Mucosa of stomach (tissue), 1 donor: ENCODE measurements at regions not wholly inside any gene's neighbourhood (a gene's known extent, or its start where the extent isn't known, plus 50 kb on each side); places are given as distances from the start of the nearest gene placed in this dataset.
"Not testable (repeated sequence)": the region's sequence is repeated elsewhere in the genome, so short reads cannot be mapped to it uniquely, and the experiment has no call there.

Source experiments
- H3K27me3 ChIP-seq: one replicate; pipeline ENCODE4 v1.7.0; 2013; ENCODE audit warnings: mild to moderate bottlenecking, low read length; ENCODE audit not compliant: control insufficient read depth, insufficient read depth
- H3K36me3 ChIP-seq: one replicate; pipeline ENCODE4 v1.7.0; 2013; ENCODE audit warnings: low read length; ENCODE audit not compliant: control insufficient read depth, insufficient read depth
- H3K4me1 ChIP-seq: one replicate; pipeline ENCODE4 v1.7.0; 2013; ENCODE audit warnings: mild to moderate bottlenecking, low read length; ENCODE audit not compliant: control insufficient read depth, insufficient read depth
- H3K4me3 ChIP-seq: one replicate; pipeline ENCODE4 v1.7.0; 2013; ENCODE audit warnings: low read length
- H3K9ac ChIP-seq: one replicate; pipeline ENCODE4 v1.7.0; 2013; ENCODE audit warnings: mild to moderate bottlenecking, low read length, moderate library complexity
- H3K9me3 ChIP-seq: one replicate; pipeline ENCODE4 v1.7.0; 2013; ENCODE audit warnings: mild to moderate bottlenecking, low read length, moderate library complexity; ENCODE audit not compliant: control insufficient read depth
- donor health status: Pancreatic carcinoma.

DNA sequence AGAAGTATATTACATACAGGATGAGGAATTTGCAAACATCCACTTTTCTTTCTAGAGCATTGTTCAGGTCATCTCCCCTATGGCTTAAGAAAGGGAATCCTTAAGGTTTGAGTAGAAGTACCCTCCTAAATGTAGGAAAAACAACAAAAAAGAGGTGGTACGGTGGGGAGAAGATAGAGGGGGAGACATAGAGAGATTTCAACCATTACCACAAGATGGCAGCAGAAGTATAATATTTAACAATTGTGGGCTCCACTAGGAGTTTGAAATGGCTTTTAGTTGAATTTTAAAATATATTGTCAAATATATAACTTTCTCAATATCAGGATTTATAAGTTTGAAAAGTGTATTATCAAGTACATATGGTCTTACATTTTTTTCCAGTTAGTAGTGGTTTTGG is 72.7 kb upstream of the PRKG1 start:
- no peaks in the 10 kb centered on the region for H3K36me3 ChIP-seq
- H3K9ac ChIP-seq, result no peak overlapping the region
- no peaks in the 10 kb centered on the region for H3K4me1 ChIP-seq
- no peaks in the 10 kb centered on the region for H3K27me3 ChIP-seq
- H3K9me3 ChIP-seq, result no peaks in the 10 kb centered on the region
- no peak overlapping the region for H3K4me3 ChIP-seq

DNA sequence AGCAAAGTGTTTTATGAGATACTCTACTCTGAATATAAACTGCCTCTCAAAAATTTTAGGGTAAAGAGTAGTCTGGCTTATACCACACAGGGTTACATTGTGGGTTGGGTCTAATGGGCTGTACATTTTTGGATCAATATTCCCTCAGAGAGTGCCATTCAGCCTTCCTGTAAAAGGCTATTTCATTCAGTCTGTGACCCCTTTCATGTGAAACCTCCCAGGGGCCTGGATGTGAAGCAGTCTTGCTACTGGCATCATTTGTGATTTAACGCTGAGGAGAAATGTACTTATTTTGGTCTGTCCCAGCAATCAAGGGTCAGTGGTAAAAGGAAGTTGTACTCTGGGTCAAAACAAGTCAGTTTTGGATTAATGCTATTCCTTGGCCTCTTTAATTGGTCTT is 71.8 kb upstream of the PRKG1 start:
- H3K9ac ChIP-seq, result no peak overlapping the region
- no peaks in the 10 kb centered on the region for H3K27me3 ChIP-seq
- H3K4me1 ChIP-seq, result no peaks in the 10 kb centered on the region
- no peaks in the 10 kb centered on the region for H3K36me3 ChIP-seq
- no peak overlapping the region for H3K4me3 ChIP-seq
- H3K9me3 ChIP-seq, result no peaks in the 10 kb centered on the region

DNA sequence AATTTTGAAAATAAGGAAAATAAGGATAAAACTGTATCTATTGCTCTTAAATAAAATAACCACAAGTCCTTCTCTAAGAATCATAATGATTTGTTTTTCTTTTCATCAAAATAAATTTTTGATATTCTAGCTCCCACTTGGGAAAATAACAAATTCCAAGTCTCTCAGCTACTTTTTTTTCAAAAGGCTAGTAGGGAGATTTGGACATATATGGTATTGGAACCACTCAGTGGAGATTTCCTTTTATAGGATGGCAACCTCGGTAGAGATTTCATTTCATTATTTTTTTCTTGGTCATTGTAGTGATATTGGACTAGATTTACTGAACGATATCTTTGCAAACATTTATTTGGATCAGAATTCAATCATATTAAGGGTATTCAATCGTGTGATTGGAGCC is 69.5 kb upstream of the PRKG1 start:
- H3K36me3 ChIP-seq, result no peaks in the 10 kb centered on the region
- no peak overlapping the region for H3K4me3 ChIP-seq
- H3K9me3 ChIP-seq, result no peaks in the 10 kb centered on the region
- no peak overlapping the region for H3K9ac ChIP-seq
- no peaks in the 10 kb centered on the region for H3K4me1 ChIP-seq
- H3K27me3 ChIP-seq, result no peaks in the 10 kb centered on the region

DNA sequence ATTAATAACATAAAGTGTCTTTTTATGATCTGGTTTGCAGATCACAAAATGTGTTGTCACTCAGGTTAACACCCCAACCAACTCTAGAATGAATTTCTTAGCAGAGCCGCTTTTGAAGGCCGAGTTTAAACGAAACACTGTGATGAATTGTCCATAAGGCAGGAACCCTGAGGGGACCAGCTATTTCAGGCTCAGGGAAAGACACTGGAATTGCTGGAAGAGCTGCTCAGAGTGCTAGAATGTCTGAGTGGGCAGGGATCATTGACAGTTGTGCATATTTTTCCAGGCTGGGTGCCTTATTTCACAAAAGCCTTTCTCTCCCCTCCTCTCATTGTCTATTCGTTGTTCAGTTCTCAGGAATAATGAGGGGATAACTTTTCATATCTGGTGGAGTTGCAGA is 68.7 kb upstream of the PRKG1 start:
- no peaks in the 10 kb centered on the region for H3K36me3 ChIP-seq
- H3K4me1 ChIP-seq, result no peaks in the 10 kb centered on the region
- no peaks in the 10 kb centered on the region for H3K9me3 ChIP-seq
- no peak overlapping the region for H3K4me3 ChIP-seq
- H3K27me3 ChIP-seq, result no peaks in the 10 kb centered on the region
- no peak overlapping the region for H3K9ac ChIP-seq

DNA sequence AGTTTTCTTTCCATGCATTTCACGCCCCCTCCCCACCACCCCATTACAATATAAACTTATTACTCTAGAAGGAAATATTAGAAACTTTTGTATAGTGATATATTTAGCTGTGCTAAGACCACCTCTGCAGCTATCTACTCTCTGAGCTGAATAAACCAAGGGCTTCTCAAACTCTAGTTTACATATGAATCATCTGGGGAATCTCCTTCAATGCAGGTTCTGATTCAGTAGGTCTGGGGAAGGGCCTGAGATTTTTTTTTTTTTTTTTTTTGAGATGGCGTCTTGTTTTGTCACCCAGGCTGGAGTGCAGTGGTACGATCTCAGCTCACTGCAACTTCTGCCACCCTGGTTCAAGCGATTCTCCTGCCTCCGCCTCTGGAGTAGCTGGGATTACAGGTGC is 67.6 kb upstream of the PRKG1 start:
- Histone ChIP-seq H3K9ac (no peak overlapping the region), H3K36me3 (no peaks in the 10 kb centered on the region), H3K4me3 (no peak overlapping the region), H3K4me1 (no peaks in the 10 kb centered on the region), H3K9me3 (no peaks in the 10 kb centered on the region), H3K27me3 (no peaks in the 10 kb centered on the region)

DNA sequence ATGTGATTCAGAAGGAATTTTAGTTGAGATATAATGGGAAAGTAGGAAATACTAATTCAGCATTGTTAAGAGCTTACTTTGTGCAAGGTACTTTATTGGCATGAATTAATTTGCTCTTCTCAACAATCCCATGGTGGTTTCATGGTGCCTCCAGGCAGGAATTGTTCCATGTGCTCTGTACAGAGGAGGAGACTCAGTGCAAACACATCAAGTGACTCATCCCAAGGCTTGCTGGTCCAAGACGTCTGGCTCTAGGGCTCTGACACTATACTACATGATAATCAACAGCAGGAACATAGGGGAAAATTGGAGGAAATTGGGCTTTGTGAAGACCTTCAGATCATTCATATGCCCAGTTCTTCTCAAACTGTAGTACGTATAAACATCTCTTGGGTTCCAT is 66.5 kb upstream of the PRKG1 start:
- H3K9me3 ChIP-seq, result no peaks in the 10 kb centered on the region
- H3K36me3 ChIP-seq, result no peaks in the 10 kb centered on the region
- no peak overlapping the region for H3K9ac ChIP-seq
- no peaks in the 10 kb centered on the region for H3K4me1 ChIP-seq
- no peaks in the 10 kb centered on the region for H3K27me3 ChIP-seq
- no peak overlapping the region for H3K4me3 ChIP-seq

DNA sequence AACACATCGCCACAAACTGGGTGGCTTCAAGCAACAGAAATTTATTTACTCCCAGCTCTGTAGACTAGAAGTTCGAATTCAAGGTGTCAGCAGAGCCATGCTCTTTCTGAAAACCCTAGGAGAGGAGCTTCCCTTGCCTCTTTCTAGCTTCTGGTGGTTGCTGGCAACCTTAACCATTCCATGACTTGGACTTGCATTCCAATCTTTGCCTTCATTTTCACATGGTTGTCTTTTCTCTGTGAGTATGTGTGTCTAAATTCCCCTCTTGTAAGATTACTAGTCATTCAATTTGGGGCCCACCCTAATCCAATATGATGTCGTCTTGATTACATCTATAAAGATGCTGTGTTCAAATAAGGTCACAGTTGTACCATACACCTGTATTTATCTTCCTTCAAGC is 65.9 kb upstream of the PRKG1 start:
- Histone ChIP-seq H3K27me3 (no peaks in the 10 kb centered on the region), H3K9me3 (no peaks in the 10 kb centered on the region), H3K4me1 (no peaks in the 10 kb centered on the region), H3K9ac (no peak overlapping the region), H3K36me3 (no peaks in the 10 kb centered on the region), H3K4me3 (no peak overlapping the region)

DNA sequence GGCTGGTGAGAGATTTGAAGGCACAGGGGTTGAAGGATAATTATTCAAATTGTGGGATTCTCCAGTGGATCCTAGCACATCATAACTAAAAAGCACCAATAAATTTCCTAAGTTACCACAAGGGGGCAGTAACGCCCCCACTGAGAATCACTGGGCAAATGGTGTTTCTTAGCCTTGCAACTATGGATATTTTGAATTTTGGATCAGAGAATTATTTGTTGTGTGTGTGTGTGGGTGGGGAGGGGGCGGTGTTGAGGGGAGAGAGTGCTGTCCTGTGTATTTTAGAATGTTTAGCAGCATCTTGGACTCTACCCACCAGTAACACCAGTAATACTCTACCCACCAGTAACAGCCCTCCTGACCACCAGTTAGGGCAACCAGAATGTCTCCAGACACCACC is 63.3 kb upstream of the PRKG1 start:
- H3K4me3 ChIP-seq, result no peak overlapping the region
- no peaks in the 10 kb centered on the region for H3K4me1 ChIP-seq

DNA sequence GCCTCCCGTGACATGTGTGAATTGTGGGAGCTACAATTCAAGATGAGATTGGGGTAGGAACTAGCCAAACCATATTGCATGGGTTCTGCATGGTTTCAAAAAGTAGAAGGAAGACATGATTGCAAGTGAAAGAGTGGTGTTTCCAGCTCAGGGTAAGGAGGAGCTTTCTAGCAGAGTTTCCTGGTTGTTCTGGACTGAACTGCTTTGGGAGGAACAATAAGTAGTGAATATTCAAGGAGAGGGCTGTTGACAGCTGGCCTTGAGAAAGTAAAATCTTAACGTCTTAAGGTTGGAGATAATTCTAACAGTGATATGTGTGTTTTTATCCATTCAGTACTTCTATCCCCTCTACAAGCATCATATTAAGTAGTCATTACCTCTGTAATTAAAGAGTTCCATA is 62.2 kb upstream of the PRKG1 start:
- Histone ChIP-seq H3K9me3 (no peaks in the 10 kb centered on the region), H3K36me3 (no peaks in the 10 kb centered on the region), H3K4me3 (no peak overlapping the region), H3K4me1 (no peaks in the 10 kb centered on the region), H3K27me3 (no peaks in the 10 kb centered on the region), H3K9ac (no peak overlapping the region)

More for the DNA sequence above, 63.3 kb upstream of the PRKG1 start:
- no peaks in the 10 kb centered on the region for H3K27me3 ChIP-seq
- H3K9me3 ChIP-seq, result no peaks in the 10 kb centered on the region
- no peaks in the 10 kb centered on the region for H3K36me3 ChIP-seq
- H3K9ac ChIP-seq, result no peak overlapping the region

DNA sequence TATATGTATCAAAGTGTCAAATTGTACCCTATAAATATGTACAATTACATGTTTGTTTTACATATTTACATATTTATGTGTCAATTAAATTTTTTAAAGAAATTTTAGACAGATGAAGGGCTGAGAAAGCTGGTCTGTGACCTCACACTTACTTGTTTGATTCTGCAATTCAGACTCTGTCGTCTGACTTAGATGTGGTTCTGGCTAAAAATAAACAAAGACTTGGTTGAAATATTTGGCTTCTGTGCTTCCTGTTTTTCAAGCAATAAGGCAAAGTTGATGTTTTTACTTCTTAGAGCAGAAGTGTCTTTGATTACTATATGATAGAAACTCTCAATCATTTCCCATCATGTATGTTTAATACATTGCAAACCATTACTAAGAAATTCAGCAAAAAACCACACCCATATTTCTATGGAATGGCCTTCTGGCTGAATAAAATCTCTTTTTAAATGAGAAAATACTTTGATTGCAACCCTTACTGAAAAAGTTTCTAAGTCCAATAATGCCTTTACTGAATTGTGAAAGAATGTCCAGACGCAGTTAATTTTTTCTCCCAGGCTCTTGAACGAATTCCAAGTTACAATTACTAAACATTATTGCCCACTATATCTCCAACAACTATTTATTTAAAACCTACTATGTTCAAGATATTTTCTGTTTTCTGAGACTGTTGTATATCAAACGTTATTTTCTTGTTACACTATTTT is 59.5 kb upstream of the PRKG1 start:
- no peaks in the 10 kb centered on the region for H3K36me3 ChIP-seq
- no peak overlapping the region for H3K9ac ChIP-seq
- no peaks in the 10 kb centered on the region for H3K27me3 ChIP-seq
- no peak overlapping the region for H3K4me3 ChIP-seq
- H3K9me3 ChIP-seq, result no peaks in the 10 kb centered on the region
- no peaks in the 10 kb centered on the region for H3K4me1 ChIP-seq

DNA sequence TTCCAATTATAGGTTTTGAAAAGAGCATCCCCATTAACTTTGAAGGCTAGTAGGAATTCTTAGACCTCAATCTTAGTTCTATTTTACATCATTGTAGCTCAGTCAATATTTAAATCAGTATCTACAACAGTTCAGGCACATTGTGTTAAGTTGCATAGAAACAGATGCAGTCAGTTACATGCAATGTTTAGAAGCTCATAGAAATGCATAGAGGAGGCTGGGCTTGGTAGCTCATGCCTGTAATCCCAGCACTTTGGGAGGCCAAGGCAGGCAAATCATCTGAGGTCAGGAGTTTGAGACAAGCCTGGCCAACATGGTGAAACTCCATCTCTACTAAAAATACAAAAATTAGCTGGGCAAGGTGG is 58.9 kb upstream of the PRKG1 start:
- H3K9me3 ChIP-seq, H3K4me1 ChIP-seq: not testable (repeated sequence)

DNA sequence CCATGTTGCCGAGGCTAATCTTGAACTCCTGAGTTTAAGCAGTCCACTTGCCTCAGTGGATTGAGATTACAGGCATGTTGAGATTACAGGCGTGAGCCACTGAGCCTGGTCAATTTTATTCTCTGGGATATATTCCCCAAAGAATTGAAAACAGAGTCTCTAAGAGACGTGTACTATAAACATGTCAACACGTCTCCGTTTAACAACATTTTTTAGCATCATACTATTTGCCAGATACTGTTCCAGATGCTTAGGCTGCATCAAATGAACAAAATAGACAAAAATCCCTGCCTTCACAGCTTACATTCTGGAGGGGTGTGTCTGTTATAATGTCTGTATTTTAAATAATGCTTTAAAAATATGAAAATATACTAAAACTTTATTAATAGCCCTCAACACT is 54.1 kb upstream of the PRKG1 start:
- Histone ChIP-seq H3K36me3 (no peaks in the 10 kb centered on the region), H3K9me3 (no peaks in the 10 kb centered on the region), H3K4me3 (no peak overlapping the region), H3K27me3 (no peaks in the 10 kb centered on the region), H3K9ac (no peak overlapping the region), H3K4me1 (no peaks in the 10 kb centered on the region)

More for the DNA sequence above, 58.9 kb upstream of the PRKG1 start:
- H3K36me3 ChIP-seq, H3K4me3 ChIP-seq, H3K9ac ChIP-seq, H3K27me3 ChIP-seq: not testable (repeated sequence)

DNA sequence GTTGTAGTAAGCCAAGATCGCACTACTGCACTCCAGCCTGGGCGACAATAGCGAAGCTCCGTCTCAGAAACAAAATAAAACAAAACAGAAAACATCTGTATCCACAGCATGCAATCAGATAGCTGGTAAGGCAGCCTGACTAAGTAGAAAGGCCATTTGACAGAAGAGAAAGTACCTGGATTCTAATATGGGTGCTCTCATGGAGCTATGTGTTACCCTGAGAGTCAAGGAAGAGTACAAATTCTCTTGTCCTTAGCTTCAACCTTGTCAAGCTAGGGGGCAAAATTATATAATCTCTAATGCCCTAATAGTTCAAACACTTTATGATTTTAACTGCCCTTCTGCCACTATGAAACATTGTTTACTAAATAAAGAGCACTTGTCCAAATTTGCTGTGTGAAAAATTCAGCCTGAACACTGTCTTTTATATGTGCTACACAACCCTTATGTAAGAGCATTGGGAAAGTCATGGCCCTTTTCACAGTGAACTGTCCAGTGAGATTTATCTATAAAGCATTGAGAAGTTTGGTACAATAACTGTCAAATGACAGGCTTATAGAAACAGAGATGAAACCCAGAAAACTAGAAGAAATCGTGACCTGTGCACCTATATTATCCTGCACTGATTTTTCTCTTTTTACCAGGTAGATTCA is 51.2 kb upstream of the PRKG1 start:
- no peaks in the 10 kb centered on the region for H3K36me3 ChIP-seq
- no peaks in the 10 kb centered on the region for H3K27me3 ChIP-seq
- no peaks in the 10 kb centered on the region for H3K4me1 ChIP-seq
- no peak overlapping the region for H3K4me3 ChIP-seq
- no peak overlapping the region for H3K9ac ChIP-seq
- H3K9me3 ChIP-seq, result no peaks in the 10 kb centered on the region
